ENCODE measurements at regions not wholly inside any gene's neighbourhood (a gene's known extent, or its start where the extent isn't known, plus 50 kb on each side); places are given as distances from the start of the nearest gene placed in this dataset.
"Not testable (repeated sequence)": the region's sequence is repeated elsewhere in the genome, so short reads cannot be mapped to it uniquely, and the experiment has no call there.

- in situ Hi-C loops (cut with HindIII; ENCODE audit: low pct_ligation_motif_present, low pct_unique_long_range_greater_than_20kb, low sequenced_read_pairs), result no loop called here
- DNase-seq, result no peak
Observed at GRCh38 chr10:78419481-78420265, 386.0 kb downstream of the RPS24 start.

- in situ Hi-C loops (cut with HindIII; ENCODE audit: low pct_ligation_motif_present, low pct_unique_long_range_greater_than_20kb, low sequenced_read_pairs), result no loop called here
- no peak for DNase-seq
Observed at GRCh38 chr10:78420946-78421735, 387.5 kb downstream of the RPS24 start.

GRCh38 chr10:78424050-78424449 lies 390.4 kb downstream of the RPS24 start:
- in situ Hi-C loops (cut with HindIII; ENCODE audit: low pct_ligation_motif_present, low pct_unique_long_range_greater_than_20kb, low sequenced_read_pairs); DNase-seq: not testable (repeated sequence)

GRCh38 chr10:78424723-78425122 lies 391.1 kb downstream of the RPS24 start:
- DNase-seq, result peak; percentile 53
- in situ Hi-C loops (cut with HindIII; ENCODE audit: low pct_ligation_motif_present, low pct_unique_long_range_greater_than_20kb, low sequenced_read_pairs), result no loop called here

GRCh38 chr10:78426181-78426580 lies 392.5 kb downstream of the RPS24 start:
- no peak for DNase-seq
- in situ Hi-C loops (cut with HindIII; ENCODE audit: low pct_ligation_motif_present, low pct_unique_long_range_greater_than_20kb, low sequenced_read_pairs), result no loop called here

GRCh38 chr10:78427497-78428031 lies 393.9 kb downstream of the RPS24 start:
- no peak for DNase-seq

GRCh38 chr10:78428579-78428978 lies 394.9 kb downstream of the RPS24 start:
- in situ Hi-C loops (cut with HindIII; ENCODE audit: low pct_ligation_motif_present, low pct_unique_long_range_greater_than_20kb, low sequenced_read_pairs), result no loop called here

More at GRCh38 chr10:78427497-78428031, 393.9 kb downstream of the RPS24 start:
- in situ Hi-C loops (cut with HindIII; ENCODE audit: low pct_ligation_motif_present, low pct_unique_long_range_greater_than_20kb, low sequenced_read_pairs), result no loop called here

GRCh38 chr10:78429984-78430383 lies 396.3 kb downstream of the RPS24 start:
- DNase-seq, result no peak
- in situ Hi-C loops (cut with HindIII; ENCODE audit: low pct_ligation_motif_present, low pct_unique_long_range_greater_than_20kb, low sequenced_read_pairs), result no loop called here

More at GRCh38 chr10:78428579-78428978, 394.9 kb downstream of the RPS24 start:
- DNase-seq, result no peak

- in situ Hi-C loops (cut with HindIII; ENCODE audit: low pct_ligation_motif_present, low pct_unique_long_range_greater_than_20kb, low sequenced_read_pairs), result no loop called here
- no peak for DNase-seq
Observed at GRCh38 chr10:78432583-78432982, 398.9 kb downstream of the RPS24 start.

- in situ Hi-C loops (cut with HindIII; ENCODE audit: low pct_ligation_motif_present, low pct_unique_long_range_greater_than_20kb, low sequenced_read_pairs), result no loop called here
- DNase-seq, result no peak
Observed at GRCh38 chr10:78433076-78433595, 399.5 kb downstream of the RPS24 start.

- in situ Hi-C loops (cut with HindIII; ENCODE audit: low pct_ligation_motif_present, low pct_unique_long_range_greater_than_20kb, low sequenced_read_pairs), result no loop called here
- no peak for DNase-seq
Observed at GRCh38 chr10:78433766-78434535, 400.3 kb downstream of the RPS24 start.

- DNase-seq, result no peak
- in situ Hi-C loops (cut with HindIII; ENCODE audit: low pct_ligation_motif_present, low pct_unique_long_range_greater_than_20kb, low sequenced_read_pairs), result no loop called here
Observed at GRCh38 chr10:78434886-78435285, 401.2 kb downstream of the RPS24 start.

GRCh38 chr10:78435484-78436221 lies 402.0 kb downstream of the RPS24 start:
- DNase-seq, result no peak
- in situ Hi-C loops (cut with HindIII; ENCODE audit: low pct_ligation_motif_present, low pct_unique_long_range_greater_than_20kb, low sequenced_read_pairs), result no loop called here

- in situ Hi-C loops (cut with HindIII; ENCODE audit: low pct_ligation_motif_present, low pct_unique_long_range_greater_than_20kb, low sequenced_read_pairs), result no loop called here
- DNase-seq, result no peak
Observed at GRCh38 chr10:78436222-78436573, 402.5 kb downstream of the RPS24 start.

- in situ Hi-C loops (cut with HindIII; ENCODE audit: low pct_ligation_motif_present, low pct_unique_long_range_greater_than_20kb, low sequenced_read_pairs), result no loop called here
- DNase-seq, result no peak
Observed at GRCh38 chr10:78436706-78437406, 403.2 kb downstream of the RPS24 start.

- in situ Hi-C loops (cut with HindIII; ENCODE audit: low pct_ligation_motif_present, low pct_unique_long_range_greater_than_20kb, low sequenced_read_pairs), result no loop called here
- no peak for DNase-seq
Observed at GRCh38 chr10:78437407-78437768, 403.7 kb downstream of the RPS24 start.

GRCh38 chr10:78437998-78438906 lies 404.6 kb downstream of the RPS24 start:
- DNase-seq, result no peak
- in situ Hi-C loops (cut with HindIII; ENCODE audit: low pct_ligation_motif_present, low pct_unique_long_range_greater_than_20kb, low sequenced_read_pairs), result no loop called here
